ENCODE measurements at regions not wholly inside any gene's neighbourhood (a gene's known extent, or its start where the extent isn't known, plus 50 kb on each side); places are given as distances from the start of the nearest gene placed in this dataset.

GRCh38 chr14:43651185-43651787 is 855.8 kb downstream of the FSCB start:
- TF ChIP-seq CHD2 (IDR thresholded peaks at IDR 0.05; ENCODE audit: low read length, partially characterized antibody) (no peak), MXI1 (IDR thresholded peaks at IDR 0.05; ENCODE audit: low read depth, low read length) (no peak), SMC3 (IDR thresholded peaks at IDR 0.05; ENCODE audit: low read depth, low read length) (no peak), RXRA (IDR thresholded peaks at IDR 0.05; ENCODE audit: borderline replicate concordance, low read depth) (no peak), FOXJ3 (CRISPR knock-in tag; IDR thresholded peaks at IDR 0.05) (no peak), FOSL2 (IDR thresholded peaks at IDR 0.05; ENCODE audit: borderline replicate concordance, low read depth) (no peak), EZH2phosphoT487 (IDR thresholded peaks at IDR 0.05; ENCODE audit: borderline replicate concordance, low read depth) (no peak), EP300 (IDR thresholded peaks at IDR 0.05; ENCODE audit: borderline replicate concordance in 1 of 2, low read depth in 1 of 2, low read length in 1 of 2) (no peak), IRF3 (IDR thresholded peaks at IDR 0.05; ENCODE audit: low read depth, low read length) (no peak), GATA2 (CRISPR knock-in tag; IDR thresholded peaks at IDR 0.05) (no peak), JUND (IDR thresholded peaks at IDR 0.05) (no peak), CTCF (IDR thresholded peaks at IDR 0.05) (no peak), YY1 (IDR thresholded peaks at IDR 0.05; ENCODE audit: low read depth) (no peak), NRF1 (IDR thresholded peaks at IDR 0.05; ENCODE audit: low read depth, low read length) (no peak), NFIC (IDR thresholded peaks at IDR 0.05; ENCODE audit: borderline replicate concordance) (no peak), ZBTB33 (IDR thresholded peaks at IDR 0.05; ENCODE audit: borderline replicate concordance, low read depth) (no peak)
- no peak overlapping the region for H2AFZ ChIP-seq (ENCODE audit: low read depth)
- no peaks in the 10 kb centered on the region for H3K4me1 ChIP-seq (ENCODE audit: control insufficient read depth in 1 of 2, insufficient read depth in 2 of 2, low read depth in 1 of 2, low read length in 1 of 2)

More at GRCh38 chr14:43651185-43651787, 855.8 kb downstream of the FSCB start:
- H3K9me2 ChIP-seq, result no peaks in the 10 kb centered on the region
- DNase-seq, result no peak
- ChIA-PET POLR2A (no interaction called here), CTCF (no interaction called here)
- no peak overlapping the region for H3K27ac ChIP-seq (ENCODE audit: low read depth in 2 of 2, low read length in 1 of 2)
- no peak overlapping the region for H3K4me3 ChIP-seq (ENCODE audit: low read depth in 2 of 2, low read length in 1 of 2)
- no peaks in the 10 kb centered on the region for H3K9me3 ChIP-seq
- H3K9ac ChIP-seq, result no peak overlapping the region
- H3F3A ChIP-seq (replicated peaks; ENCODE audit: insufficient read depth), result no peaks in the 10 kb centered on the region
- WGBS (ENCODE audit: low lambda C conversion rate), result 5% methylated on average over 4 of the region's 4 CpGs
- H3K4me2 ChIP-seq, result no peak overlapping the region
- H3K27me3 ChIP-seq (ENCODE audit: insufficient read depth), result no peaks in the 10 kb centered on the region
- H4K20me1 ChIP-seq (ENCODE audit: insufficient read depth), result no peaks in the 10 kb centered on the region
- no peaks in the 10 kb centered on the region for H3K79me2 ChIP-seq (ENCODE audit: insufficient read depth)
- no peaks in the 10 kb centered on the region for H3K36me3 ChIP-seq (replicated peaks in 1 of 2; ENCODE audit: control insufficient read depth in 1 of 2, insufficient read depth in 2 of 2, low read length in 1 of 2)

Measured in SK-N-SH (cell line).